ENCODE measurements at regions not wholly inside any gene's neighbourhood (a gene's known extent, or its start where the extent isn't known, plus 50 kb on each side); places are given as distances from the start of the nearest gene placed in this dataset.

GRCh38 chr5:178787889-178788288 lies 57.4 kb upstream of the ZNF354A start:
- TF ChIP-seq EZH2 (IDR thresholded peaks at IDR 0.05; ENCODE audit: low read length, missing control alignments) (no peak), CTCF (conservative IDR thresholded peaks at IDR 0.05 in 1 of 2, IDR thresholded peaks at IDR 0.05 in 1 of 2; ENCODE audit: low read depth in 1 of 2, low read length in 2 of 2) (no peak)

Data from fibroblast of lung (primary cell).